GM12891 (cell line): ENCODE measurements at regions not wholly inside any gene's neighbourhood (a gene's known extent, or its start where the extent isn't known, plus 50 kb on each side); places are given as distances from the start of the nearest gene placed in this dataset.

ENCODE experiments used
- POLR2A ChIP-seq: IDR thresholded peaks from 2 replicates; pipeline ENCODE4 v1.6.1; 2011; ENCODE audit warnings: low read depth, low read length, control low read depth
- POLR2AphosphoS5 ChIP-seq: IDR thresholded peaks from 2 replicates; pipeline ENCODE4 v1.6.1; 2011; ENCODE audit warnings: low read depth, low read length, control low read depth
- POU2F2 ChIP-seq: IDR thresholded peaks from 2 replicates; pipeline ENCODE4 v1.6.1; 2011; ENCODE audit warnings: low read depth, mild to moderate bottlenecking, control low read depth, low read length, moderate library complexity

DNA sequence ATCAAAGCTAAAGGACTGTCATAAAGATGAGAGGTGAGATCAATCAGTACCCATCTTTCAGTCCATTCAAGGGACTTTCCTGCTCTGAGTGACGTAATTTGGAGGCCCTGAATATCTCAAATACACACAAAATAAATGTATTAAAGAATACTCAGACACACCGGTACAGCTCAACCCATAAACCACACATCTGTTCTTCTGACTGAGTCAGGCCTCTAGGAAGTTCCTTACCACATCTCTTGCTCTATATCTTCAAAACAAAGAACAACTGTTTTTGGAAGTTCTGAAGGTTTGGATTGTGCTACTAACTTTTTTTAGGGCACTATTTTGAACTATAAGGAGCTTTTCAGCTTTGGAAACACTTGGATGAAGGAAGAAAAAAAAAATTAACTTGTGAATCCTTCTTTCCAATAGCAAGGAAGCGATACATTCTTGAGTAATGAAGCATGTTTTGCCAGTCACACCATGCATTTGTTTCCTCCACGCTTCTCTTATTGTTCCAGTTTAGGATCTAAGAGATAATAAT lies 866.5 kb upstream of the VRK2 start:
- TF ChIP-seq POLR2A (no peak), POLR2AphosphoS5 (no peak), POU2F2 (no peak)
